Common myeloid progenitor, CD34-positive (primary cell): ENCODE measurements at regions not wholly inside any gene's neighbourhood (a gene's known extent, or its start where the extent isn't known, plus 50 kb on each side); places are given as distances from the start of the nearest gene placed in this dataset.

Experiments
- CTCF ChIA-PET: fragments of 350-600 bp; sonication (Branson Sonifier 250); formaldehyde crosslinking; loops from one replicate; lab custom pipeline; 2021; ENCODE audit warnings: antibody characterized with exemption; lab: Charles Lee
- POLR2A ChIA-PET: fragments of 350-600 bp; sonication (Branson Sonifier 250); formaldehyde crosslinking; loops from one replicate; lab custom pipeline; 2021; ENCODE audit warnings: antibody characterized with exemption; lab: Charles Lee
- DNase-seq, 3 donors: peaks; one replicate each; pipeline versions ENCODE4 v3.0.0 to v3.0.0-alpha.2; 2013
- H3K27ac ChIP-seq, 2 experiments: 1 replicate in 1 of 2; 2 replicates in 1 of 2; pipeline ENCODE4 v1.7.0; 2013; ENCODE audit warnings: inconsistent platforms in 2 of 2, low read length in 2 of 2, mild to moderate bottlenecking in 2 of 2, low read depth in 1 of 2, moderate library complexity in 1 of 2; ENCODE audit not compliant: severe bottlenecking in 2 of 2, insufficient read depth in 1 of 2, poor library complexity in 1 of 2
- H3K27me3 ChIP-seq, 5 experiments: replicated peaks in 2 of 5; 1 replicate in 3 of 5; 2 replicates in 2 of 5; pipeline versions ENCODE4 v1.6.1 to v1.7.0; 2013; ENCODE audit warnings: low read length in 4 of 5, mild to moderate bottlenecking in 2 of 5, moderate library complexity in 2 of 5, inconsistent platforms in 1 of 5; ENCODE audit not compliant: insufficient read depth in 5 of 5, control insufficient read depth in 4 of 5
- H3K36me3 ChIP-seq, 4 experiments: 1 replicate in 2 of 4; 2 replicates in 2 of 4; pipeline versions ENCODE4 v1.6.1 to v1.7.0; 2013; ENCODE audit warnings: low read length in 3 of 4, control low read depth in 1 of 4, mild to moderate bottlenecking in 1 of 4; ENCODE audit not compliant: control insufficient read depth in 4 of 4, insufficient read depth in 4 of 4
- H3K4me1 ChIP-seq, 4 experiments: 1 replicate in 3 of 4; 2 replicates in 1 of 4; pipeline versions ENCODE4 v1.6.1 to v1.7.1; 2013; ENCODE audit warnings: low read length in 3 of 4, mild to moderate bottlenecking in 3 of 4, control low read depth in 1 of 4, inconsistent platforms in 1 of 4, moderate library complexity in 1 of 4; ENCODE audit not compliant: control insufficient read depth in 4 of 4, insufficient read depth in 4 of 4; ENCODE audit errors: control extremely low read depth in 1 of 4
- H3K4me3 ChIP-seq, 7 experiments: 1 replicate in 4 of 7; 2 replicates in 3 of 7; pipeline versions ENCODE4 v1.5.1 to v1.7.0; 2013; ENCODE audit warnings: mild to moderate bottlenecking in 7 of 7, low read length in 6 of 7, moderate library complexity in 6 of 7, inconsistent platforms in 2 of 7, low read depth in 2 of 7, control low read depth in 1 of 7; ENCODE audit not compliant: insufficient read depth in 4 of 7, control insufficient read depth in 1 of 7; ENCODE audit errors: extremely low read depth in 1 of 7
- H3K9me3 ChIP-seq, 5 experiments: 1 replicate in 4 of 5; 2 replicates in 1 of 5; pipeline versions ENCODE4 v1.6.1 to v1.7.1; 2013; ENCODE audit warnings: low read length in 4 of 5, mild to moderate bottlenecking in 2 of 5, inconsistent platforms in 1 of 5, low read depth in 1 of 5, moderate library complexity in 1 of 5; ENCODE audit not compliant: control insufficient read depth in 4 of 5, insufficient read depth in 2 of 5; ENCODE audit errors: control extremely low read depth in 1 of 5
- WGBS: methylation state at CpG from one replicate; pipeline ENCODE4 v1.1.5; 2013; ENCODE audit not compliant: insufficient coverage; 5-methylcytosine and 5-hydroxymethylcytosine counted together

GRCh38 chr4:44961001-44961755, 234.8 kb upstream of the GNPDA2 start:
- H3K27me3 ChIP-seq = no peaks in the 10 kb centered on the region
- WGBS = 89% methylated on average over 1 of the region's 1 CpG
- ChIA-PET POLR2A (no interaction called here), CTCF (interaction anchor here (0.7 kb wide), 1 partner anchor 142 kb away, joined by 3 read pairs; no protein-coding TSS in a partner anchor)
- no peaks in the 10 kb centered on the region for H3K36me3 ChIP-seq
- H3K27ac ChIP-seq = no peak overlapping the region
- H3K4me3 ChIP-seq = no peak overlapping the region
- DNase-seq = no peak
- H3K4me1 ChIP-seq = no peaks in the 10 kb centered on the region
- H3K9me3 ChIP-seq = peaks cover 0 to 4% (median 0%) of the 10 kb centered on the region in 5 experiments

DNA sequence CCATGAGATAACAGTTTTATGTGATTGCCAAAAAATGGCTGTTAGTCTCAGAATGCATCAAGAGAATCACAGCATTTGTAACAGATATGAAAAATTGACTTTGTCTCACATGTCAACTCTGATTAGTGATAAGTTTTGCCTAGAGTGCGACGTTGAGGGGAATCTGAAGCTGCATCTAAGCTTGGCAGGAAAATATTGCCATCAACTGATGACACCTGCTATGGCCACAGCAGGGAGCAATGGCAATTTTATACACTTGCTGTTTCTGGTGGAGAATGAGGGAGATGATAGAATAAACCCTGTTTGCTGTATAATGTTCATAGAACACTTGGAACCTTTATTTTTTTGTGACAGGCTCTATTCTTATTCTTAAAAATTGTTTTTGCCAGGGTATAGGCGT, 205.4 kb upstream of the GNPDA2 start:
- DNase-seq = no peak
- Histone ChIP-seq H3K27ac (no peak overlapping the region), H3K27me3 (no peaks in the 10 kb centered on the region), H3K36me3 (no peaks in the 10 kb centered on the region), H3K9me3 (no peaks in the 10 kb centered on the region), H3K4me3 (no peak overlapping the region), H3K4me1 (no peaks in the 10 kb centered on the region)
- ChIA-PET CTCF (no interaction called here), POLR2A (no interaction called here)
- WGBS = 88% methylated on average over 2 of the region's 3 CpGs

DNA sequence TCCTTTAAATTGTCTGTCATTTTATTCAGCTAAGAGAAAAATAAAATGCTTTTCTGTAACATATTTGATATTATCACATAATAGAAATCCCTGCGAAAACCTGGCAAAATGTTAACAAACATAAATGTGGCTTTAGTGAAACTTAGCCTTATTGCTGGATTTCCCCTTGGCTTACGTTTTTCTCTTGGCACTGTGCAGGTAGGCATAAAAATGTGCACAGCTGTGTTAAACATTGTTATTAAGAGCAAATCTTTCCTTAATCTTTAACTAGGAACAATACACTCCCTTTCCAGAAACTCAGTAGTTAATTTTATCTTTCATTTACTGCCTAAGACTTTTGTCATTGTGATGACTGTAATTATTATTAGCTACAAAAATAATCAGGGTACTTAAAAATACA, 202.4 kb upstream of the GNPDA2 start:
- POLR2A ChIA-PET = no interaction called here
- no CpG with 5 or more reads among the region's 2 CpGs for WGBS

GRCh38 chr4:44927399-44928380, 201.3 kb upstream of the GNPDA2 start:
- Histone ChIP-seq H3K4me1 (no peaks in the 10 kb centered on the region), H3K27me3 (no peaks in the 10 kb centered on the region), H3K36me3 (no peaks in the 10 kb centered on the region), H3K9me3 (no peaks in the 10 kb centered on the region), H3K27ac (no peak overlapping the region), H3K4me3 (no peak overlapping the region)
- WGBS = 92% methylated on average over 2 of the region's 4 CpGs
- POLR2A ChIA-PET = no interaction called here
- CTCF ChIA-PET = interaction anchor here (0.8 to 1.3 kb wide), 2 partner anchors 13 to 514 kb away, joined by 3 to 4 read pairs; no protein-coding TSS in a partner anchor
- peak; percentile 25 to 57 (median 49) for DNase-seq

More for the DNA sequence above, 202.4 kb upstream of the GNPDA2 start:
- H3K36me3 ChIP-seq = no peaks in the 10 kb centered on the region
- no peak overlapping the region for H3K4me3 ChIP-seq
- H3K27ac ChIP-seq = no peak overlapping the region
- DNase-seq = no peak
- no peaks in the 10 kb centered on the region for H3K27me3 ChIP-seq
- CTCF ChIA-PET = no interaction called here
- no peaks in the 10 kb centered on the region for H3K4me1 ChIP-seq
- H3K9me3 ChIP-seq = no peaks in the 10 kb centered on the region

DNA sequence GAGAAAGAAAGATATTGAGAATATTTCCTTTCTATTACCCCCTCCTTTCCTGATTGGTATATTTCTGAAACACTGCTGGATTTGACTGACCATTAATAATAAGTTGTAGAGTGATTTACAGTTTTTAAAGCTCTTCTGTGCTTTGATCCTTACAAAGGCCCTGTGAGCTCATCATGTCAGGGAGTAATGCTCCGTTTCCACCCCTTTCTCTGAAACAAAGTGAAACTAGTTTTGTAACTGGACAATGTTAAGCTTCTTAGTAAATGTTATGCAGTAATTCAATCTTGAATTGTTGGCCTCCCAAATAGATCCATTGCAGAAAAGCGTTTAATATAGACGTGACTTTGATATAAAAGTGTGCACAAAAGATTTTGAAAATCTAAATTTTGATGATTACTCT, 190.1 kb upstream of the GNPDA2 start:
- CTCF ChIA-PET = no interaction called here
- H3K4me3 ChIP-seq = peak overlapping the region in 3 of 7 experiments; percentile 32 to 67 (median 35)
- peaks cover 0 to 5% (median 2%) of the 10 kb centered on the region in 4 experiments for H3K4me1 ChIP-seq
- peak overlapping the region; percentile 58 to 68 for H3K27ac ChIP-seq
- no peaks in the 10 kb centered on the region for H3K36me3 ChIP-seq
- no peaks in the 10 kb centered on the region for H3K9me3 ChIP-seq
- WGBS = 0% methylated on average over 1 of the region's 3 CpGs
- peak; percentile 6 to 59 (median 48) for DNase-seq
- POLR2A ChIA-PET = no interaction called here
- no peaks in the 10 kb centered on the region for H3K27me3 ChIP-seq

- ChIA-PET CTCF (interaction anchor here (1.2 kb wide), 1 partner anchor 12 kb away, joined by 4 read pairs; no protein-coding TSS in a partner anchor), POLR2A (no interaction called here)
- no peak for DNase-seq
- no peak overlapping the region for H3K27ac ChIP-seq
- no peaks in the 10 kb centered on the region for H3K27me3 ChIP-seq
- no peak overlapping the region for H3K4me3 ChIP-seq
- 71% methylated on average over 2 of the region's 2 CpGs for WGBS
- no peaks in the 10 kb centered on the region for H3K9me3 ChIP-seq
- H3K36me3 ChIP-seq = no peaks in the 10 kb centered on the region
- H3K4me1 ChIP-seq = peaks cover 0 to 5% (median 2%) of the 10 kb centered on the region in 4 experiments
These were observed 188.4 kb upstream of the GNPDA2 start for GRCh38 chr4:44914748-44915147.
